GM19043 (cell line): ENCODE measurements at regions not wholly inside any gene's neighbourhood (a gene's known extent, or its start where the extent isn't known, plus 50 kb on each side); places are given as distances from the start of the nearest gene placed in this dataset.

Experiments used
- ATAC-seq: cut with Tn5 transposase; IDR thresholded peaks from one replicate; pipeline ENCODE4 v1.9.1; 2021; ENCODE audit warnings: low read depth; ENCODE audit not compliant: unreplicated experiment

DNA sequence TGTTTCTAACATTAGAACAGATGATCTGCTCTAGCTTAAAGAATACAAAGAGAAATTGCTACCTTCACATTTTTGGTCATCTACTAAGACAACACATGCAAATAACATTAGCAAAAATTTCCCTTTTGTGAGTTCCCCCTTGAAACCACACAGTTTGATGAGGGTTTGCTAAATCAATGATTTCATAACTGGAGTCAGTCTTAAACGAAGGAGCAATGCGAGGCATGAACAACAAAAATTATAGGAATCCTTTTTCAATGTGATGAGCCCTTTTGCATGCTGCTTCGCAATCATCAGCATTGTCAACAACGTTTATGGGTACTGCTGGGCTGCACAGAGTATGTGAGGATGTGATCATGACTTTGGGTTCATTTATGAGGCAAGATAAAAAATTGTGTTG, 286.4 kb downstream of the C7orf25 start:
- ATAC-seq, result no peak

GRCh38 chr7:42624471-42624870, 287.4 kb downstream of the C7orf25 start:
- ATAC-seq, result no peak

DNA sequence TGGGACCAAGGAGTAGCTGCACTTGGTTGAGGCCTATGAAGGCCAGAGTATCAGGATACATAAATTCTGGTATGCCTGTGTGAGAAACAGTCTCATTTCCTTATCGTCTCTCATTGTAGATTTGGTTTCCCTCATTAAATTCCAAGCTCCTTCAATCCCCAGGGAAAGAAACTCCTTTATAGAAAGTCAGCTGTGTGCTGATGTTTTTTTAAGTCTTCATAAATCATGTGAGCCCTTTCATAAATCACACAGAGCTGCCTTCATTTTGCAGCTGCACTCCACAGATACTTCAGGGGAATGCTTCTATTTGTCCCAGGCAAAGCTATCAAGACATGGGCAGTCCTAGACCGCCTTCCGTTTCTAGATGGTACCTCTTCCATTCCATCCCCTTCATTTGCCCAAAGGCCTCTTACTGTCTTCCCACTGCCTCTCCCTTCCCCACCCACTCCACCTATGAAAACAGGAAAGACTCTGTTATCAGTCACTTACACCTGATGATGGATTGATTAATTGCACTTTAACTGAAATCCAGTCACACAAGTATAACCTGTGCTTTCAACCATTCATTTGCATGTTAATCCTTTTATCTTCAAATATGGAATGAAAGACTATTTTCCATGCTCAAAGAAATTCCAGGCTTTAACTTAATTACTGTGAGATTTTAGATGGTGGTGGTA, 290.2 kb downstream of the C7orf25 start:
- ATAC-seq, result no peak

DNA sequence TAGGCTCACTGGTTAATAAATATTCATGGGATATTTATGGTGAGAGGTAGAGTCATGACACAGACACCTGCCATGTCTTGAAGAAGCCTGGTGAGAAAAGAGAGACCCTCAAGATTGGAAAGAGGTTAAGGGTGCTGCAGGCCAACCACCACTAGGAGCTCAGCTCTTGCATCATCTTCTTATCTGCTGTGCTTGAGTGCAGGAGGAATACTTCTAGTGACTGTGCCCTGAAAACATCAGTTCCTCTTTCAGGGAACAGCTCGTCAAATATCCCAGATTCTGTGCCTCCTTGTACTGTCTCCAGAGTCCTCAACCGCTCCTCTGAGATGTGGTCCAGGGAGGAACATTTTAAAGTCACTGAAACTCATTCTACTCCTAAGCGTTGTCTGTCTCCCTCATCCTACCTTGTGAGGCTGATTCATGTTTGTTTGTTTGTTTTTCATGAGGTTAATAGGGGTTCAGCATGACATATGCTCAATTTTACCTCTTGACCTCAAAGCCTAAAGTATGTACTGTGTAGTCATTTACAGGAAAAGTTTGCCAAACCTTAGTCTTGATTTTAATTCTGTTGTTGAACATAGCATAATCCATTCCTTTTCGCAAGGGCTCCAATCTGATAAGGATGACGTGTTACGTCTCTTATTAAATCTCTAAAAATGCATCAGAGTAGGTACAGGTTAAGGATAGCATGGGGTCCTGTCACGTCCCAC, 293.1 kb downstream of the C7orf25 start:
- ATAC-seq, result no peak

- ATAC-seq, result no peak
These were observed 293.9 kb downstream of the C7orf25 start for GRCh38 chr7:42617806-42618457.

GRCh38 chr7:42617071-42617765, 294.7 kb downstream of the C7orf25 start:
- no peak for ATAC-seq

DNA sequence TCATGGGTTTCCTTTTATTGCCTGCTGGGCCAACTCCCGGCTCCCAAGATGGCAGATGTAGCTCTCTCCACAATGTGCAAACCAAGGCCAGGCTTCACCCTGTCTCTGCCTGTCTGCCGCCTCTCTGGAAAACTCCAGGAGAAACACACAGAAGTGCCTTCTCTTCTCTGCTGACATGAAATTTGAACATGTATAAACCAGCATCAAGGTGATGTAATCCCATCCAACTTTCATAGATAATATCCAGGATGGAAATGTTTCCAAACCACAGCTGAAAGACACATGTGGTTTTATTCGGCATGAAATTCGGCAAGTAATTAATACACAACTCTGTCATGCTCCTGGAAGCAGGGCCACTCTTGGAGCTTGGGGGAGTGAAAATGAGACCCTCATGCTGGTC, 297.2 kb downstream of the C7orf25 start:
- ATAC-seq, result no peak

GRCh38 chr7:42611961-42612360, 299.9 kb downstream of the C7orf25 start:
- no peak for ATAC-seq

GRCh38 chr7:42611289-42611928, 300.5 kb downstream of the C7orf25 start:
- no peak for ATAC-seq

DNA sequence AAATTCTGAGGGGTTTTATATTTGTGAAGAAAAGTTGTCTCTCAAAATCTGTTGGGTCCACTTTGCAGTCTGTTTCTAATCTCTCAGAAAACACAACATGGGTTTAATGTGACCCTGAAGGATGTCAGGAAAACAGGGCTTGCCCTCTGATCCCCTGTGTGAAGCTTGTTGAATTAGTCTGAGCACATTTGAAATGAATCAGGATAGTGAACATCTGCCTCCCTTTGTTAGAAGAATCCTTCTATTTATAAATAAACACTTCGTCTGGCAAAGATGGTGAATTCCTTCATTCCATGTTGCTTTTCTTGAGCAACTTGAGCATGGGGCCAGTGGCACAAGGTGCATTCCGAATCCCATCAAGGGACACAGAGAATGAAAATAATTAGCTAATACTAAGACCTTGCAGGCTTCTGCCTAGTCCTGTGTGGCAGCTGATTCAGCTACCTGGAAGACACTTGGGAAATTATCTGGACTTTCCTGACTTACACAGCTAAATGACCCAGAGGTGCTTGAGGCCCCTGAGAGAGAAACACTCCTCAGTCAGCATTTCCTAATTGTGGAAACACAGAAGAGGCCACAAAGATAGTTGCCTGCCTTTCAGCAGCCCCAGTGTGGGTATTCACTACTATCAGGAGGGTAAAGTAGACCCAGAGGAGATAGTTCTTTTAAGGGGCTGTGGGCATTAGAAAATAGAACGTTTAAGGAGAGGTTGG, 305.5 kb downstream of the C7orf25 start:
- ATAC-seq, result no peak

- no peak for ATAC-seq
These were observed 306.3 kb downstream of the C7orf25 start for GRCh38 chr7:42605406-42606192.

DNA sequence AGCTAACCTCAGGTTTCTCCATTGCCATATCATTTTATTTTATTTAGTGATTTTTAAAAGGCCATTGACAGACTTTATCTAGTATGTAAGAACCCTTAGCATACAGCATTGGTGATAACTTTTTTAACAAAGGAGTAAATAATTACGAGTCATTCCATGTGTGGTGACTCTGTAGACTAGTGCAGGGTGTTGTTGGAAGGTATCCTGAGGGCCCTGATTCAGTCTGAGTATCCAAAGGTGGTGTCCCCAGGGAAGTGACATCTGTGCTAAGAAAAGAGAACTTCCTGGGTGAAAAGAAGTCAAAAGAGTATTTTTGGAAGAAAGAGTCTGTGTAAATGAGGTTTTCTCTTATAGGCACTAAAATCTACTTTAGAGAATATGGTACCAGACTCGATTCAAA, 308.4 kb downstream of the C7orf25 start:
- no peak for ATAC-seq

DNA sequence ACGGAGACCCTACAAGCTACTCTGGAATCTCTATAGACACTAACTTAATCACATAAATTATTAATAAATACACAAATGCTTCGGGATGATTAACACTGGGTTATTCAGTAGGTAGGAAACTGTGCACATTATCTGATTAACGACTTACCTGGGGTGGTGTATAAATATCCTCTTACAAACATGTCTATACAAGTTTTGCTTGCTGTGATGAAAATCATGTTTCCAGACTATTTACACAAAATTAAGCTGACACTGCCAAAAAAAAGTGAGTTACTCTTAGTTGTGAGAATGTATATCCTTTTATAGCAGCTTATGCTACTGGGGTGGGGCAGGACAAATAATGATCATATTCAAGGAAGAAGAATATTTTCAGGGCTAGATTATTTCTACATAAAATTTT, 314.6 kb downstream of the C7orf25 start:
- ATAC-seq, result no peak

DNA sequence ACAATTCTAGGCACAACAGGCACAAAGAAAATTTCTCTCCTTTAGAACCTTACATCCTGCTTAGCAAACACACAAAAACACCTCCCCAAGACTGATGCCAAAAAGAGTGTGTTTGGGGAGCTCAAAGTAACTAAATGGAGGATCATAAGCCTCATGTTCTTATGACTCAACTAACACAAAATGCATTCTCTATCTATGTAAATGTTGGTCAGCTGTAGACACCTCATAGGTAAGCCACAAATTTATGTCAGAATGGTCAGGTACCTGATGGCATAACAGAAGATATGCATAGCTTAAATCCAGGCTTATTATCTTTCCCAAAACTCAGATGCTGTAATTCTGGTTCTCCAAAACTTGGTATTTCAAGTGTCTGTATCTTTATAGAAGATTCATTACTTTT, 315.1 kb downstream of the C7orf25 start:
- no peak for ATAC-seq

DNA sequence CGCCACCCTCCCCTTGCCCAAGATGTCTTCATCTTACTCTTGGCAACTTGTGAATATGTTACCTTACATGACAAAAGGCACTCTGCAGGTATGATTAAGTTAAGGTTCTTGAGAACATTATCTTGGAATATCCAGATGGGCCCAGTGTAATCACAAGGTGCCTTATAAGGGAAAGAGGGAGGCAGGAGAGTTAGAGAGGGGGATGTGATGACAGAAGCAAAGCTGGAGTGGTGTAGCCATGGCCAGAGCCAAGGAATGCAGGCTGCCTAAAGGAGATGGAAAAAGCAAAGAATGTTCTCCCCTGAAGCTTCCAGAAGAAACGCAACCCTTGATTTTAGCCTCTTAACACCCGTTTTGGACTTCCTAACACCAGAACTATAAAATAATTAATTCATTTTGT, 318.0 kb downstream of the C7orf25 start:
- ATAC-seq, result no peak

GRCh38 chr7:42590771-42591310, 321.0 kb downstream of the C7orf25 start:
- ATAC-seq, result no peak

GRCh38 chr7:42588876-42589275, 323.0 kb downstream of the C7orf25 start:
- no peak for ATAC-seq

- no peak for ATAC-seq
These were observed 324.1 kb downstream of the C7orf25 start for GRCh38 chr7:42587806-42588205.

DNA sequence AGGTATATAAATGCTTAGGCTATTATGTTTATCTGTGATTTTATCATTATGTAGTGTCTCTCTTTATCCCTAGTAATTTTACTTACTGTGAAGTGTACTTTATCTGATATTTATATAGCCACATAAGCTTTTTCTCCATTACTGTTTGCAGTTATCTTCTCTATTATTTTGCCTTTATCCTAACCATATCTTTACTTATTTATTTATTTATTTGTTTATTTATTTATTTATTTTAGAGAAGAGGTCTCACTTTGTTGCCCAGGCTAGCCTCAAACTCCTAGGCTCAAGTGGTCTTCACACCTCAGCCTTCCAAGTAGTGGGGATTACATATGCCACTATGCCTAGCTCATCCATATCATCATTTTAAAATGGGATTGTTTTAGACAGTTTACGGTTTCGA, 331.8 kb downstream of the C7orf25 start:
- ATAC-seq, result no peak
